AG20443 (cell line): ENCODE measurements at regions not wholly inside any gene's neighbourhood (a gene's known extent, or its start where the extent isn't known, plus 50 kb on each side); places are given as distances from the start of the nearest gene placed in this dataset.
A peak's percentile ranks its signal among the peaks of the same experiment; 100 is the strongest.

Experiments used
- DNase-seq: peaks from one replicate; pipeline ENCODE4 v3.0.0; 2012; ENCODE audit warnings: low spot score, mixed read lengths

GRCh38 chr11:2083411-2083810, 55.8 kb downstream of the IGF2 start:
- no peak for DNase-seq

DNA sequence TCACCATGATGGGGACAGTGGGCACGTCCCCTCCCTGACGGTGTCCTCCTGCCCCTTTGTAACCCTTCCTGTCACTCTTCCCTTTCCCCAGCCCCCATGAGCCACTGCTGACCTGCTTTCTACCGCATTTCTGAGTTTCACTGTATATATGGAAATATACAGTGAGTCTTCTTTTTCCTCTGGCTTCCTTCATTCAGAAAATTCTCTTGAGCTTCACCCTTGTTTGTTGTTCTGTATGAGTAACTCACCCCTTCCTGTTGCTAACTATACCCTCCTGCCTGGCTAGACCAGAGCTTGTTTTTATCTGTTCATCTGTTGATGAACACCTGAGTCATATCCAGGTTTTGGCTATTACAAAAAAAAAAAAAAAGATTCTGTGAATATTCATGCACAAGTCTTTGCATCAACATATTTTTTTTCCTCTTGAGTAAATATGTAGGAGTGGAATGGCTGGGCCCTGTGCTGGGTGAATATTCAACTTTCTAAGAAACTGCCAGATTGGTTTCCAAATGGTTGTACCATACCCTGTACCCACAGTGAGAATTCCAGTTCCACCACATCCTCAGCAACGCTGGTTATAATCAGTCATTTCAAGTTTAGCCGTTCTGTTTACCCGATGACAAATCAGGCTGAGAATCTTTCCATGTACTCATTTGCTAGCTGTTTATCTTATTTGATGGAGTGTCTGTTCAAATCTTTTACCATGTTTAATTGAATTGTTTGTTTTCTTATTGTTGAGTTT, 62.0 kb downstream of the IGF2 start:
- DNase-seq = peak; percentile 53

DNA sequence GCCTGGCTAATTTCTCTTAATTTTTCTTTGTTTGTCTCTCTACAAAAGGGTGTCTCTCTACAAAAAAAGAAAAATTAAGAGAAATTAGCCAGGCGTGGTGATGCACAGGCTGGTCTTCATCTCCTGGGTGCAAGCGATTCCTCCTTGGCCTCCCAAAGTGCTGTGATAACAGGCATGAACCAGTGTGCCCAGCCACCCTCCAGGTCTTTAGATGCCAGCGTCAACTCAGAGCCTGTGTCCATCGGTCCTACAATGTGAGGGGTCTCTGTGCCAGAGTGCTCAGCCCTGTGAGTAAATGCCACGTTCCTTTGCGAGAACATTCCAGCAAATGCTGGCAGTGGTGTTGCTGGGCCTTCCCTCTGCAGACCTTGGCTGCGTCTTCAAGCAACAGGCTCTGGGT, 62.7 kb downstream of the IGF2 start:
- peak; percentile 4 for DNase-seq

GRCh38 chr11:2074266-2074825, 64.8 kb downstream of the IGF2 start:
- peak; percentile 6 for DNase-seq

- DNase-seq = peak; percentile 14
Observed at GRCh38 chr11:2072551-2073261, 66.5 kb downstream of the IGF2 start.

DNA sequence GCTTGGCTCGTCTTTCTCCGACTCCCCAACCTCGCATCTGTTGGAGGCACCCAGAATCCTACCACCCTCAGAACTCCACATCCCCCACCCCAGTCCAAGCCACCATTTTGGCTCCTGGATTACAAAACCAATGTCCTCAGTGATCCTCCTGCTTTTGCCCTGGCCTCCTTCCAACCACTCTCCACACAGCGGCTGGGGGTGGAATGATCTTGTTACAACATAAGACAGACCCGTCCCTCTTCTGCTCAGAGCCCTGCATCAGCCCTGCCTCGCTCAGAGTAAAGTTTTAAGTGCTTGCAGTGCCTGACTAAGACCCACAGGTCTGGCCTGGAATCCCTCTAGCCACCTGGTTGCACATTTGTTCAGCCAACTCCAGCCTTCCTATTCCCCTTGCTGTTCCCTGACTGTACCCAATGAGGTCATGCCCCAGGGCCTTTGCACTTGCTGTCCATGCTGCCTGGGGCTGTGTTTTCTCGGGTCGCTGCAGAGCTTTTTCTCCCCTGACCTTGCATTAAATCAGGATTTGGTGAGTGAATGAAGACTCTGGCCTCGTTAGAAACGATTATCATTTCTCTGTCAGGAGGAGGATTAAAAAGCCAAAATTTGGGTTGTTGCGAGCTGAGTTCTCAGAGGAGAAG, 67.3 kb downstream of the IGF2 start:
- DNase-seq = peak; percentile 7
